ENCODE measurements at regions not wholly inside any gene's neighbourhood (a gene's known extent, or its start where the extent isn't known, plus 50 kb on each side); places are given as distances from the start of the nearest gene placed in this dataset.
"Not testable (repeated sequence)": the region's sequence is repeated elsewhere in the genome, so short reads cannot be mapped to it uniquely, and the experiment has no call there.

DNA sequence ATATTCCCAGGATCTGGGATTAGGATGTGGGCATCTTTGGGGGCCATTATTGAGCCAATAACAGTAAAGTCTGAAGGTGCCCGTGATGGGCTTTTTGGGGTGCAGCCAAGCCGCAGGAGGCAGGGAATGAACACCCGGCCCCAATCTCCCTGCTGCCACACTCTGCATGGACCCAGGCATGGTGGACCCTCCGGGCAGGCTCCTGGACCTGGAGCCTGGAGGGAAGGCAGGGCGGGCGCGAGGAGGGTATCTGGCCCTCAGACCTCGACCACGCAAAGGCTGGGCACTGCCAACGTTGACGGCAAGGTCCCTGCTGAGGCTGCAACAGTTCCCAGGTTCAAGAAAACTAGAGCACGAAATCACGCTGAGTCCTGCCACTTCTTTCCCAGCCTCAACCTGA lies 150.9 kb upstream of the ZNF469 start:
- TF ChIP-seq, protein P1, sequence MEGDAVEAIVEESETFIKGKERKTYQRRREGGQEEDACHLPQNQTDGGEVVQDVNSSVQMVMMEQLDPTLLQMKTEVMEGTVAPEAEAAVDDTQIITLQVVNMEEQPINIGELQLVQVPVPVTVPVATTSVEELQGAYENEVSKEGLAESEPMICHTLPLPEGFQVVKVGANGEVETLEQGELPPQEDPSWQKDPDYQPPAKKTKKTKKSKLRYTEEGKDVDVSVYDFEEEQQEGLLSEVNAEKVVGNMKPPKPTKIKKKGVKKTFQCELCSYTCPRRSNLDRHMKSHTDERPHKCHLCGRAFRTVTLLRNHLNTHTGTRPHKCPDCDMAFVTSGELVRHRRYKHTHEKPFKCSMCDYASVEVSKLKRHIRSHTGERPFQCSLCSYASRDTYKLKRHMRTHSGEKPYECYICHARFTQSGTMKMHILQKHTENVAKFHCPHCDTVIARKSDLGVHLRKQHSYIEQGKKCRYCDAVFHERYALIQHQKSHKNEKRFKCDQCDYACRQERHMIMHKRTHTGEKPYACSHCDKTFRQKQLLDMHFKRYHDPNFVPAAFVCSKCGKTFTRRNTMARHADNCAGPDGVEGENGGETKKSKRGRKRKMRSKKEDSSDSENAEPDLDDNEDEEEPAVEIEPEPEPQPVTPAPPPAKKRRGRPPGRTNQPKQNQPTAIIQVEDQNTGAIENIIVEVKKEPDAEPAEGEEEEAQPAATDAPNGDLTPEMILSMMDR (IDR thresholded peaks at IDR 0.05; ENCODE audit: low read length), result not testable (repeated sequence)
- not testable (repeated sequence) for TF ChIP-seq EZH2 (IDR thresholded peaks at IDR 0.05; ENCODE audit: borderline replicate concordance, low read length)

All from OCI-LY1 (cell line).